HepG2 (cell line): ENCODE measurements at regions not wholly inside any gene's neighbourhood (a gene's known extent, or its start where the extent isn't known, plus 50 kb on each side); places are given as distances from the start of the nearest gene placed in this dataset.

Source experiments
- EEA1 ChIP-seq: sonication (generic); formaldehyde crosslinking; IDR thresholded peaks from 2 replicates; pipeline ENCODE4 v1.5.1; 2020; ENCODE audit warnings: mild to moderate bottlenecking, missing genetic modification reagents, borderline replicate concordance
- HDAC1 ChIP-seq: sonication (generic); formaldehyde crosslinking; IDR thresholded peaks from 2 replicates; pipeline ENCODE4 v1.5.1; 2020; ENCODE audit warnings: mild to moderate bottlenecking, missing genetic modification reagents
- HINFP ChIP-seq: sonication (generic); formaldehyde crosslinking; IDR thresholded peaks from 2 replicates; pipeline ENCODE4 v1.4.0; 2020; ENCODE audit warnings: low read depth, mild to moderate bottlenecking, missing genetic modification reagents
- HMG20A ChIP-seq: IDR thresholded peaks from 2 replicates; pipeline ENCODE4 v1.6.1; 2016; ENCODE audit warnings: borderline replicate concordance
- HNRNPL ChIP-seq: fragments of 200-400 bp; formaldehyde crosslinking; IDR thresholded peaks from 2 replicates; pipeline ENCODE4 v1.6.1; 2017; ENCODE audit warnings: mild to moderate bottlenecking, low read depth, low read length
- JUN ChIP-seq: sonication (generic); formaldehyde crosslinking; IDR thresholded peaks from 2 replicates; pipeline ENCODE4 v1.4.0; 2020; ENCODE audit warnings: mild to moderate bottlenecking, missing genetic modification reagents
- MTA1 ChIP-seq: sonication (generic); formaldehyde crosslinking; IDR thresholded peaks from 2 replicates; pipeline ENCODE4 v1.4.0; 2020; ENCODE audit warnings: missing genetic modification reagents, mild to moderate bottlenecking, borderline replicate concordance
- NFE2L1 ChIP-seq: sonication (generic); formaldehyde crosslinking; IDR thresholded peaks from 2 replicates; pipeline ENCODE4 v1.4.0; 2020; ENCODE audit warnings: missing genetic modification reagents, mild to moderate bottlenecking, borderline replicate concordance
- NFYB ChIP-seq: sonication (generic); formaldehyde crosslinking; IDR thresholded peaks from 2 replicates; pipeline ENCODE4 v1.4.0; 2020; ENCODE audit warnings: missing genetic modification reagents
- RELA ChIP-seq: sonication (generic); formaldehyde crosslinking; IDR thresholded peaks from 2 replicates; pipeline ENCODE4 v1.4.0; 2020; ENCODE audit warnings: missing genetic modification reagents
- RFXAP ChIP-seq: sonication (generic); formaldehyde crosslinking; IDR thresholded peaks from 2 replicates; pipeline ENCODE4 v1.4.0; 2020; ENCODE audit warnings: missing genetic modification reagents, borderline replicate concordance
- TBX2 ChIP-seq: sonication (generic); formaldehyde crosslinking; IDR thresholded peaks from 2 replicates; pipeline ENCODE4 v1.5.0; 2020; ENCODE audit warnings: missing genetic modification reagents, mild to moderate bottlenecking, borderline replicate concordance
- ZBTB42 ChIP-seq: sonication (generic); formaldehyde crosslinking; IDR thresholded peaks from 2 replicates; pipeline ENCODE4 v1.5.0; 2020; ENCODE audit warnings: mild to moderate bottlenecking, missing genetic modification reagents
- ZC3H13 ChIP-seq: sonication (generic); formaldehyde crosslinking; IDR thresholded peaks from 2 replicates; pipeline ENCODE4 v1.8.1; 2023; ENCODE audit warnings: mild to moderate bottlenecking, missing genetic modification reagents, moderate library complexity
- ZFP36 ChIP-seq: fragments of 150-350 bp; IDR thresholded peaks from 2 replicates; pipeline ENCODE4 v1.6.1; 2018; ENCODE audit warnings: borderline replicate concordance, low read length, low read depth; ENCODE audit not compliant: partially characterized antibody
- ZNF780A ChIP-seq: sonication (generic); formaldehyde crosslinking; IDR thresholded peaks from 2 replicates; pipeline ENCODE4 v1.8.0; 2022; ENCODE audit warnings: mild to moderate bottlenecking, missing genetic modification reagents, moderate library complexity
- TF ChIP-seq, protein P1 (sequence below): sonication (generic); formaldehyde crosslinking; IDR thresholded peaks from 2 replicates; pipeline ENCODE4 v1.5.0; 2020; ENCODE audit warnings: missing genetic modification reagents
- TF ChIP-seq, protein P2 (sequence below), 2 experiments: fragments of 450-650 bp in 1 of 2; sonication (generic) in 1 of 2; formaldehyde crosslinking; IDR thresholded peaks; 2 replicates each; pipeline versions ENCODE4 v1.5.0 to v1.8.0; 2020 to 2022; ENCODE audit warnings: mild to moderate bottlenecking in 1 of 2, missing genetic modification reagents in 1 of 2
- TF ChIP-seq, protein P3 (sequence below): sonication (generic); formaldehyde crosslinking; IDR thresholded peaks from 2 replicates; pipeline ENCODE4 v1.4.0; 2020; ENCODE audit warnings: missing genetic modification reagents, low read depth, mild to moderate bottlenecking, borderline replicate concordance

GRCh38 chr6:168194732-168195567 is 115.9 kb upstream of the FRMD1 start (continued):
- no peak for TF ChIP-seq HDAC1 (CRISPR knock-in tag)
- no peak for TF ChIP-seq ZFP36
- no peak for TF ChIP-seq RELA (CRISPR knock-in tag)
- TF ChIP-seq ZBTB42 (CRISPR knock-in tag), result no peak
- TF ChIP-seq, protein P1, sequence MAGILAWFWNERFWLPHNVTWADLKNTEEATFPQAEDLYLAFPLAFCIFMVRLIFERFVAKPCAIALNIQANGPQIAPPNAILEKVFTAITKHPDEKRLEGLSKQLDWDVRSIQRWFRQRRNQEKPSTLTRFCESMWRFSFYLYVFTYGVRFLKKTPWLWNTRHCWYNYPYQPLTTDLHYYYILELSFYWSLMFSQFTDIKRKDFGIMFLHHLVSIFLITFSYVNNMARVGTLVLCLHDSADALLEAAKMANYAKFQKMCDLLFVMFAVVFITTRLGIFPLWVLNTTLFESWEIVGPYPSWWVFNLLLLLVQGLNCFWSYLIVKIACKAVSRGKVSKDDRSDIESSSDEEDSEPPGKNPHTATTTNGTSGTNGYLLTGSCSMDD (CRISPR knock-in tag), result 0 out of 2 replicates have a peak, but pooled peaks have one; percentile 21
- TF ChIP-seq HNRNPL, result 0 out of 2 replicates have a peak, but pooled peaks have one; percentile 8
- TF ChIP-seq, protein P2, sequence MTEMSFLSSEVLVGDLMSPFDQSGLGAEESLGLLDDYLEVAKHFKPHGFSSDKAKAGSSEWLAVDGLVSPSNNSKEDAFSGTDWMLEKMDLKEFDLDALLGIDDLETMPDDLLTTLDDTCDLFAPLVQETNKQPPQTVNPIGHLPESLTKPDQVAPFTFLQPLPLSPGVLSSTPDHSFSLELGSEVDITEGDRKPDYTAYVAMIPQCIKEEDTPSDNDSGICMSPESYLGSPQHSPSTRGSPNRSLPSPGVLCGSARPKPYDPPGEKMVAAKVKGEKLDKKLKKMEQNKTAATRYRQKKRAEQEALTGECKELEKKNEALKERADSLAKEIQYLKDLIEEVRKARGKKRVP (CRISPR knock-in tag; IDR thresholded peaks at IDR 0.05), result no peak
- TF ChIP-seq ZC3H13 (CRISPR knock-in tag), result no peak
- no peak for TF ChIP-seq ZNF780A (CRISPR knock-in tag)
- TF ChIP-seq NFE2L1 (CRISPR knock-in tag), result no peak
- no peak for TF ChIP-seq EEA1
- TF ChIP-seq, protein P3, sequence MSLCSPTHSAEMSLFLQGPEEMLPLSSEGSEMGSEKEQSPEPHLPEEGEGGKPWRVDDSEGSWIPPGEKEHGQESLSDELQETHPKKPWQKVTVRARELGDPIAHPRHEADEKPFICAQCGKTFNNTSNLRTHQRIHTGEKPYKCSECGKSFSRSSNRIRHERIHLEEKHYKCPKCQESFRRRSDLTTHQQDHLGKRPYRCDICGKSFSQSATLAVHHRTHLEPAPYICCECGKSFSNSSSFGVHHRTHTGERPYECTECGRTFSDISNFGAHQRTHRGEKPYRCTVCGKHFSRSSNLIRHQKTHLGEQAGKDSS (CRISPR knock-in tag), result no peak
- no peak for TF ChIP-seq RFXAP (CRISPR knock-in tag)
- no peak for TF ChIP-seq JUN (CRISPR knock-in tag)
- TF ChIP-seq MTA1 (CRISPR knock-in tag), result 0 out of 2 replicates have a peak, but pooled peaks have one; percentile 30
- TF ChIP-seq HINFP (CRISPR knock-in tag), result no peak
- no peak for TF ChIP-seq NFYB (CRISPR knock-in tag)
- 0 out of 2 replicates have a peak, but pooled peaks have one; percentile 5 for TF ChIP-seq TBX2 (CRISPR knock-in tag)
- no peak for TF ChIP-seq HMG20A (CRISPR knock-in tag)
